Kidney glomerular epithelial cell (primary cell): ENCODE measurements at regions not wholly inside any gene's neighbourhood (a gene's known extent, or its start where the extent isn't known, plus 50 kb on each side); places are given as distances from the start of the nearest gene placed in this dataset.

Experiments used
- DNase-seq: peaks from one replicate; lab custom pipeline; 2025; lab: John Stamatoyannopoulos, UW

DNA sequence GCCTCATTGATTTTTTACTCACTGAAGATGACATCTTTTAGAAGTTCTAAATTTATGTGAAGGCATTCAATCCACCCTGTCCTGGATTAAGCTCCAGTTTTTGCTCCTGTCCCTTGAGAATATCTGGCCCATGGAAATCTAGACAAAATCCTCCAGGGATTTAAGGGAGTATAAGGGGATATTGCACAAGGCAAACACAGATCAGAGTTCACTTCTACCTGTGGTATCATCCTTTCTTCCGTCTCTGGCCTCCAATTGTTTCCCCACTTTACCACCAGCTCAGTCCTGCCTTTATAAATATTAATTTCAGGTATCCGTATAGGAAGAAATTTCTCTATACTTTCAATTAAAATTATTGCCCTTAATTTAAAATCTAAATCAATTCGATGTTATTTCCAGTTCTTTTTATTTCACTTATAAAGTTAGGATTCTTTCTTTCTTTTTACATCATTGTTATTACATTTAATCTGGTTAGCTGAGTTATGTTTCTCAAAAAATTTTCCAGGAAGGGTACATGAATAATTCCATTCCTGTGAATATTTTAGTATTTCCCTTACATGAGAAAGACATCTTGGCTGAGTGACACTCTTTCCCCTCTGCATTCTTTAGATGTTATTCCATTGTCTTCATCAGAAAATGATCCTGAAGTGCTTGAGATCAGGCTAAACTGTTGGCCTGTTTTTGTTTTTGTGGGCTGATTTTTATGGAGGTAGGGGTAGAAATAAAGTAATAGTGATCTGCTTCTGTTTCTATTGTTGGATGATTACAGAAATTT is 194.3 kb upstream of the MAP3K1 start:
- DNase-seq, result no peak

DNA sequence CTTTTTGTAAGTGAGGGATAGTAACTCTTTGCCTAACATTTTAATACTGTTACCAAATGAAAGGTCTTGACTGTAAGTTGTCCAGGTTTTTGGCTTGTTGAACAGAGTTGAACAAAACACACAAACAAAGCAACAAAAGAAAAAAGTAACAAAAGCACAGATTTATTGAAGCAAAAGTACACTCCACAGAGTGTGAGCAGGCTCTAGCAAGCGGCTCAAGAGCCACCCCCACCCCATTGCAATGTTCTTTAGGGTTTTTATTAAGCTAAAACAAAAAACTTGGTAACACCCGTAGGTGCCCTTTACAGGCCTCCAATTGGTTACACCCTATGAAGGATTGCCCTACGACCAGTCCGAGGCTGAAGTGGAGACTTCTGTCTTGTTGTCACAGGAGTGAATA is 197.4 kb upstream of the MAP3K1 start:
- DNase-seq, result no peak

DNA sequence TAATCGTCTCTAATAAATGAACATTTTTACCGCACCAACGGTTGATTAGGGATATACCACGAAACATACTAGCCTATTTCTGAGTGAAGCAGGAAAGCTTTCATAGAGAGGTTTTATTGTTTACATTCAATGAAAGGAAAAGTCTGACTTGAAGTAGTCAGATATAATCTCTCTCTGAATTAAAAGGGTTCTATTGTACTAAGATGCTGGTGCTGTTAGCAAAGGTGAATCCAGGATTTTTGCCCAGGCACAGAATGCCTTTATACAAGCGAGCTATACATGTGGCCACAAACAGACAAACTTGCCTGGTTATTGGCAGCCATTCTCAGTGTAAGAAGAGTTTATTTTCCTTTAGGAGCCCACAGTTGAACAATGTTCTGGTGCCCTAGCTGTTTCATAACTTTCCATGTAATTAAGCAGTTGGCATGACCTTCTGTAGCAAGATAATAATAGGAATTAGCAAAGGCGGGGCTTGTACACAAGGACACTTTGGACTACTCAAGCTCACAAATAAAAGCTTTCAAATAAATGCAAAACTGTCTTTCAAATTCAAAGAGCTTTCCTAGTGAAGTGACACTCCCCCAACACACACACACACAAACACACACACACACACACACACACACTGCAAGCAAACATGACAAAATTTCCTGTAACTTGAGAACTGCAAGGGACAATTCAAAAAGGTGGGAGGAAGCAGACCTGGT is 198.7 kb upstream of the MAP3K1 start:
- no peak for DNase-seq

DNA sequence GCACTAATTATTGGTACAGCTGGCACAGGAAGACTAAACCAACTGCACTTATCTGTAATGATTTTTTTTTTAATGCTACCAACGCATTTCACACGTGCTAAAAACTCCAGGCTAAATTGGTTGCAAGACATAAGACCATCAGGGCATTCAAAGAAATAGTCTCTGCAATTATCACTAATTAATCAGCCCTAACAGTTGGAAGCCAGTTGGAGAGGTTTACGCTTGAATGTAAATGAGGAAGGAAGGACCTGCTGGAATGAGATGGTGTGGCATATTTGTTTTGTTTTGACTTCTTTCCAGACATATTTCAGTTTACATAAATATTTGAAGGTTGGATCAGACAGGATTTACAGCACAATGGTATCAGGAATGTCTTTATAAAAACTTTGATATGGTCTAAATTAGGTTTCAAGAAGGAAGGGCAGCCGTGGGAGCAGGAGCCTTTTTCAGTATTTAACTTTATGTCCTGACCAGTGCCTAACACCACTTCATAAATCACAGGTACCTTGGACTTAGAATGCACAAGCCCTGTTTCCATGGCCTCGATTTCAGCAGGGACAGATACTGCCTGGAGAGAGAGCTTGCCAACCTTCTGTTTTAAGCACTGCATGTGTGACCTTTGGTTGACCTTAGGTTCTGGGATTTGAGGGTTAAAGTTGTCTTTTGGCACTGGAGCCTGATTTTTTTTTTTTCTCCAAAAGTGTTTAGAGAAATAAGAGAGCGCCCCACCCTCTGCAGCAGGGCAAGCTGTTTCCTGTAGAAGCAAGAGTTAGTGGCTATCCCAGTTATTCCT is 199.8 kb upstream of the MAP3K1 start:
- DNase-seq, result no peak

DNA sequence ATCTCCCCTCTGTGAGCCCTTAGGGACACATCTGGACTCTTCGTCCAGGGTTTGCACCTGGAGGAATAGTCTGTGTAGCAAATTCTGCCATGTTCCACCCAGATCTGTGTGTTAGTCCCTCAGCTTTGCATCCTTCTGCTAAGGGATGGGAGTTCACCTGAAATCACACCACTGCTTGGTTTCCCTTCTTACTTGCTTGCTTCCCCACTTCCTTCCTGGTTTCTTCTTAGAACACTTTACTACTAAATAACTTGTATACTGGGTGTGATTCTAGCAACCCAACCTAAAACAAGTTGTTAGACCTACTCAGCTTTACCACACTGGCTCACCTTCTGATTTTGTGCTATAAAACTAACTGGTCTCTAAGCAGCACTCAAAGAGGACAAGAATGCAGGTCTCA is 202.6 kb upstream of the MAP3K1 start:
- DNase-seq, result no peak

DNA sequence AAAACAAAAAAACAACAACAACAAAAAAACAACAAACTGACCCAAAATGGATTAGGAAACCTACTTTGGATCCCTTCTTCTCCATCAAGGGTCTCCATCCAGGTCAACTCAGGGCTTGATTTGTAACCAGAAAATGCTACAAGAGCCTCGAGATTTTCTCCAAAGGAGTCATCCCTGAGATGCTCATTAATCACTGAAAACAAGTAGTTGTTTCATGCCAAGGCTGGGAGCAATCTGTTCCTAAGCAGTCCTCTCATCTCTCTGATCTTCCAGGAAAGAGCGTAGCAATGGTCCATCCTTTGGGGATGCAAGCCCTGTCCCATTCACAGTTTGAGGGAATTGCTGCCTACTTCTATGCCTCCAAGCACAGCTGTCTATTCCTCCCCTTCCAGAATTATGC is 203.0 kb upstream of the MAP3K1 start:
- no peak for DNase-seq

DNA sequence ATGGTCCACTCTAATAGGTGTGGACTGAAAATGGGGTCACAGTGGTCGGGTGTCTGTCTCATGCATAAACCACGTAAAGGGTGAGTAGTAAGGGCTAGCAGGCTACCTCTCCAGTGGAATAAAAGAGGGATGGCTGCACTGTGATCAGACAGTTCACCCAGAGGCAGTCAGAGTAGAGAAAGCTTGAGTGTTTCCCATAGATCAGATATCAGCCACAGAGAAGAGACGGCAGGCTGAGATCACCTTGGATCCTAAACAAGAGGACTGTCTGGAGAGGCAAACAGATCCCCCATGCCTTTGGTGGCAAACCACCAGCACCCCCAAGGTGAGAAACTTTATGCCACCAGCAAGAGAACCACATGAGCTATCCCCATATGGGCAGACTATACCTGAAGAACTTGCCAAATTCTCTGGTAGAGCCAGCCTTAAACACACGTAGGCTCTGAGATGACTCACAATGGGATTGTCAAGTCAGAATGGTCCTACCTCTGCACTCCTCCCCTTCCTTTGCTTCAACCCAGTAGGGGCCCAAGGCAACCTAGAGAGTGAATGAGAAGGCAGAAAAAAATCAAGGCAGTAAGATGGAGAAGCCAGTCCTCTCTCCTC is 205.2 kb upstream of the MAP3K1 start:
- DNase-seq, result no peak

DNA sequence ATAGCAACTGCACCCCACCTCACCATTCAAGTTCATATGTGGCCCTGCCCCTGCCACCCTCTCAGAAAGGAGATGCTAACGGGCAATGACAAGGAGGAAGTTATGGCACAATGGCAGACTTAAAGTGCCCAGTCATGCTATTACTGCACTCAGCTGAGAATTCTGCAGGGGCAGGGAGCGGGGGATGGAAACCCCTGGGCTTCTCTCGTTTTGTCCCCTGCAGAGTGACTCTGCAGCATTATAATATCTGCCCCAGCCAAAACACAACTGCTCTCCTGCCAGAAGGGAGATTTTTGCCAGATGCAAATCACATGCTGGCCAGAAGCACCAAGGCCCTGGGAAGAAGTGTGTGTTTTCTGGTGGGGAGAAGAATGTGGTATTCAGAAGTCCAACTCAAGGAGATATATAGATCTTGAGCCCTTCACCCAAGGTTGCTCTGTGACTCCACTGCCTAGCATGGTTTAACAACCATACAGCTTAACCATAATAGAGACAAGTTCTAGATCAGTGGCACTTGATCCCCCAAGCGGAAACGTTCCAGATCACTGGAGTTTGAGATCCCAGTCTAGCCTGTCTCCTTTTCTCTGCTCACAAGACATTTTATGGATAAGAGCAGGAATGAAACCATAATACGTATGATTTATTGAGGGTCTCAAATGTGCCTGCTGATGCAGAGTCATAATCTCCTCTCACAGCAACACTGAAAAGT is 207.0 kb upstream of the MAP3K1 start:
- DNase-seq, result no peak

DNA sequence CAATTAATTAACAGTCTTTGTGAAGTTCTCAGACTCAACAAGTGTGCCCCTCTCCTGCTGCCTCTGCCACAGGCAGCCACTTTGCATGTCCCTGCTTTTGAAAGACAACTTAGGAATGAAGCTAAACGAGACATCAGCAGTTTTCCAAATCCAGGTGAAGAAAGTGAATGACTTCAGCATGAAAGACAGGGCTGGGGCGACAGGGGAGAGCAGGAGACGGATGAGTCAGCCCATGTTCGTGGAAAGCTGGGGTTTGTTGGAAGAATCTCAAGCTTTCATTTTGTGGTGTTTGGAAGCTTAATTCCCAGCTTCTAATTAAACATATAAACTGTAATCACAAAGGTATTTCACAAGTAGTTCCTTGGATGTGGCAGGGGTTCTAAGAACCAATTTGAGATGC is 207.8 kb upstream of the MAP3K1 start:
- peak; percentile 38 for DNase-seq

DNA sequence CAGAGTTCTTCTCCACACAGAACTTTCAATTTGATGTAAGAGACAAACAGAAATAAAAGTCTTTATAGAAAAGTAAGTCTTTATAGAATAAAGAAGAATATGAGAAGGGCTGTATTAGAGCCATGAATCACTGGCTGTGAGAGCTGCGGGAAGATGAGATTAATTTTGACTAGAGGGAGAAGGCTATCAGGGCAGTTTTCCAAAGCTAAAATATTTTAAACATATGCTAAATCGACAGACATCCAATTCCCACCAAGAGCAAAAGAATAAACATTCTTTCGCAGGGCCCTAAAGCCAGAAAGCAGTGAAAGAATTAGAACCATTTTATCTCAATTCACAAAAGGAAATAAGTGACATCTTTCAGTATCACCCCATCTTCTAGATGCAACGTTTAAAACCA is 208.3 kb upstream of the MAP3K1 start:
- no peak for DNase-seq

DNA sequence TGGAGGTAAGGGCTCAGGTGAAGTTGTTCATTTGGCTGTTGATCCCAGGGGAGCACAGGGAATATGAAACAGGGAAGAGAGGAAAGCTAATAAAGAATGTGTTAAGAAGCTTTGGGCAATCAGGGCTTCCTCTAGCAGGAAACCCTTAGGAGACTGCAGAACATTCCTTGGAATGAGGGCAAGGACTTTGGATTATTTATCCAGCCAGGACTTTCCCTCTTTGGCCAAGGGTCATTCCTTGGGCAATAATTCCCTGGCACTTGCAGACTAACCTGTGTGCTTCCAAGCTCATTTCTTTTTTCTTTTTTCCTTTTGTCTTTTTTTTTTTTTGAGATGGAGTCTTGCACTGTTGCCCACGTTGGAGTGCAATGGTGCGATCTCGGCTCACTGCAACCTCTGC is 209.2 kb upstream of the MAP3K1 start:
- no peak for DNase-seq

DNA sequence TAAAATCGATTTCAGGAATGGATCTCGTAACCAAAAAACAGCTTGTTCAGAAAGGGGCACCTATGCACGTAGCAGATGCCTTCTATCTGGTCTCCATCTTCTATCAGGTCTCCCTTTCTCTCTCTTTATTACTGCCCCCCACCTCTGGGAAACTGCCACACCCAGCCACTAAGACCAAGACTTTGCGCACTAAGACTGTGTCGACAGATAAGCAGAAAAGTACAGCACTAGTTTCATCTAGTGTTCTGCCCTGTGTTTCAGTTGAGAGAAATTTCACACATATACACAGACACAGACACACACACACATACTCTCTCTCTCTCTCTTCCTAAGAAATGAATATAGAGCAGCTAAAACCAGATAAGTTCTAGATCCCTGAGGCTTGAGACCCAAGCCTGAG is 210.1 kb upstream of the MAP3K1 start:
- no peak for DNase-seq

DNA sequence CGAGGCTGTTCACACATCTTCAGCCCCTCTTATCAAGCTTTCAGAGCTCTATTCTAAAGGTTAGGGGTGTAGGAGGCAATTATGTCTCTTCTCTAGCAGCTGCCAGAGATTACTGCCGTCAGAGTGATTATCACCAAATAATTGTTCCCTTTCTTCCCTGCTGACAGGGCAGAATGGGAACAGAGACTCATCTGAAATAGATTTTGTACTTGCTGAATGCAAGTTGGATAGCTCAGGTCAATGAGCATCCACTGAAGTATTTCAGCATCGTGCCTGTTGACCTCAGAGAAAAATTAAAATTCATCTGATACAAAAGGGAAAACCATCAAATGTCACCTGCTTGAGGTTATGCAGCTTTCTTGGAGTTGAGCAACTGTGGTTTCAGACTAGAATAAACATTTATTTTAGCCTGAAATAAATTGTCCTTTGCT is 213.7 kb upstream of the MAP3K1 start:
- DNase-seq, result no peak

DNA sequence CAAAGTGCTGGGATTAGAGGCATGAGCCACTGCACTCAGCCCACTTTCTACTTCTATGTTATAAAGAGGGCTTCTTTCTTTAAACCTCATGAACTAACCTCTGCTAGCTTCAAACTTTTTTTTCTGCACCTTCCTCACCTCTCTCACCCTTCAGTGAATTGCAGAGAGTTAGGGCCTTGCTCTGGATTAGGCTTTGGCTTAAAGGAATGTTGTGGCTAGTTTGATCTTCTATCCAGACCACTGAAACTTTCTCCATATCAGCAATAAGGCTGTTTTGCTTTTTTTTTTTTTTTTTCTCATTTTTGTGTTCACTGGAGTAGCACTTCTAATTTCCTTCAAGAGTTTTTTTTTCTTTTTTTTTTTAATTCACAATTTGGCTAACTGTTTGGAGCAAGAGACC is 216.4 kb upstream of the MAP3K1 start:
- peak; percentile 59 for DNase-seq

DNA sequence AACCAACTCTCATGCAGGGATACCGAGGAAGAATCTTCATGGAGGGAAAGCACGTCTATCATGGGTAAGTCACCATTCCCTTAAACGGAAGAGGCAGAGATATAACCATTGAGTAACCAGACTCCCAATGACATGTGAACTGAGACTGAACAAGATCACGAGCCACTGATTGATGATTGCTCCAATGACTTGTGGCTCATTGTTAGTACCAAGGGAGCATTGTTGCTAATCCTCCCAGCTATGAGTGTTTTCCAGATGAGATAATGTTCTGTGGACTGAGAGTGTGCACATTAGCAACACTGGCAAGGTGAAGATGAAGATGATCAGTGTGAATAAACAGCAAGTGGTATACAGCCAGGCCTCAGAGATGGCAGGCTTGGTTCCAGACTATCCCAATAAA is 219.2 kb upstream of the MAP3K1 start:
- peak; percentile 57 for DNase-seq

DNA sequence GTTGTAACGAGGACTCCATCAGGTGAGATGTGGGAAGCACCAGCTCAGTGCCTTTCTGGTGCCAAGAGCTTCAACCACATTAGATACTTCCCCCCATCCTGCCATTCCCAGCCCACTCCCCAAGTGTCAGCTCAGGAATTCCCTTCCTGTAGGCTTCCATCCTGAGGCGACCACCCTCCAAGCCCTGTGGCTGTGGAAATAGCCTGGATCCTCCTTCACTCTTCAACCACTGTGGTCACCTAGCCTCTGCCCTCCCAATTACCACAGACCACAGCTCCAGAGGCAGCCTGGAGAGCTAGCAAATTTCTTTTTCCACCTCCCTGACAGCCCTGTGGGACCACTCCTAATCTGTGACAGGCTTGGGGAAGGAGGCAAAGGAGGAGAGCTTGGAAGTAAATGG is 219.8 kb upstream of the MAP3K1 start:
- peak; percentile 57 for DNase-seq

DNA sequence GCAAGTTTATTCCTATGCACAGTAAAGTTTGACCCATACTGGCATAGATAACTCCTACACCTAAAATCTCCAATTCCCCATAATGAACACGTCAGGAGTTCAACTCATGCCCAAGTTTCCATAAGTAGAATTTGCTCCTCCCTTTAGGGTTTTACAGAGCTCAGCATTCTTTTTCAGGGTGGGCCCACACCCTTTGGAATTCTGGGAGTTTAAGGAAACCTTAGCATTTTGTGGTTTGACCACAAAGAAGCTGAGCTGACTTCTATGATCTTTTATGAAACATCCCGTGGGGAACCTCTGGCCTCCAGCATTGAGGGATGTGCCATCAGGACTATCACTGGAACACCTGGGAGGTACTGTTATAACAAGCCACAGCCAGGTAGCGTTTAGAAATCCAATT is 220.6 kb upstream of the MAP3K1 start:
- no peak for DNase-seq

DNA sequence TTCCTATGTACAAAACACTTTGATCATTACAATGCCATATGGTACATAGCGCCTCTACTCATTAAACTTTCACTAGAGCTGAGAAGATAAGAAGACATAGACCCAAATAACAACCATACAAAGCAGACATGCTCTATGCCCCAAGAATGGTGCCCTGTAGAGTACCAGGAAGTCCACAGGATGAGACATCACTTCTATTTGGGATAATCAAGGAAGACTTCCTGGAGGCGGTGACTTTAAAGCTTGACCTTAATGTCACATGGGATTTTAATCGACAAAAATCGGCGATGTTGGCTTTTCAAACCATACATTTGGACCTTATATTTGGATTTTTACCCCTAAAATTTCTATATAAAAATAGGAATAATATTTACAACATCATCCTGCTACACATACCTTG is 224.3 kb upstream of the MAP3K1 start:
- no peak for DNase-seq

DNA sequence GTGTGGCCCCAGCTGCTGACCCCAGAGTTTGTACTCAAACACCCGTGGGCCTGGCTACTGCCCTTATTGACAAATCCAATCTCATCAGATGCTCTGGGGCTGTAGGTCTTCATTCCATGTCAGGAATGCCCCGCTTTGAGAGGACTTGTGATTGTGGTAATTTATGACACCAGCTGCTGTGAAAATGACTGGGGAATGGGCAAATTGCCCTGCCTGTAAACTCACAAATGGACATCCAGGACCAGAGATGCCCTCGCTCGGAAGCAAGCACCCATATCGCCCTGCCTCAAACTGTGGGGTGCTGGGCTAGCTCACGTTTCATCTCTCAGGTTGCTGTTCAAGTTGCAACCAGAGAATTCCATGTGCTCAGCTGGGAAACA is 225.9 kb upstream of the MAP3K1 start:
- DNase-seq, result no peak

DNA sequence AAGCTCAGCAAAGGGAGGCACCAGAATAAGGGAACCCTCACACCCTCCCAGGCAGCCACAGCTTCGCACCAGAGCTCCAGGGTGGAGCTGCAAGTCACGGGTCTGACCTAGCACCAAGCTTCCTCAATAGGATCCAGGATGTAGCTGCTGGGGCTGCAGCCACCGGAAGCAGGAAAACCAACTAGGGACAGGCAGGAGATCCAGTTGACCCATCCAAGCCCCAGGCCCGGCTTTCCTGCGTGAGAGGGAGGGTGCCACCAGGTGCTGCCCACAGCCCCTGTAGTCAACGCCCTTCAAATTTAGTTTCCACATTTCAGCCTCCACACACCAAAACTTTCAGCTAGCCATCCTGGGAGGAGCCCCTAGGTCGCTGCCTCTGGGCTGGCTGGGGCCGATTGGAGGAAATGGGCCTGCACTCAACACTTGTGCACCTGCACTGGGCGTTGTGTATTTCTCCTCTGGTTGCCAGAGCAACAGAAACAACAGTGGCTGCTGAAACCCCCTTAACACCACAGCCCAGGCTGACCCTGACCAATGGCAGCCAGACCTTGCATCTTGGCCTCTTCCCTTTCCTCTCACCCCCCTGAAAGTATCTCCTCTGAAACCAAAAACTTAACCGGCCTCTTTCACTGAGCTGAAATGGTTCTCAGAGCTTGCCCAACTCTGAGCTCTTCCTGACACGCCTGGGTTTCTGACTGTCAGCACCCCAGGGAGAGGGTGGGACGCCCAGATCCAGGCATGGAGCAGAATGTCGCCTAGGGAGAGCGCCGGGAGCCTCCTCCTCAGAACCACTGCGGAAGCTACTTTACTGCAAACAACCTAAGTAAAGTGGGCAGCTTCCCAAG is 226.5 kb upstream of the MAP3K1 start:
- DNase-seq, result no peak

DNA sequence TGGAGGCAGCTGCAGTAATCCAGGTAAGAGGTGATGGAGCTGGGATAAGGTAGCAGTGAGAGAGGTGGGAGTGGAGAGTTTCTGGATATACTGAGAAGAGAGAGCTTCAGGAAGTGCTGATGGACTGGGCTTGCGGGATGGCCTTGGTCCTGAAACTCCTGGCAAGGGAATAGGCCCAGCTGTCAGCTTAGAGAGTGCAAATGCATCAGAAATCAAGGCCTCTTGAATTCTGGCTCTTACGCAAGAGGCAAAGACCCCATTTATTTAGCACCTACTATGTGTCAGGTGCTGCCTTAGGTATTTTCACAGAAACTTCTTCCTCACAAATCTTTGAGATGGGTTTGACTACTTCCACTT is 227.2 kb upstream of the MAP3K1 start:
- no peak for DNase-seq
